NCI-H2081 (cell line): ENCODE measurements at regions not wholly inside any gene's neighbourhood (a gene's known extent, or its start where the extent isn't known, plus 50 kb on each side); places are given as distances from the start of the nearest gene placed in this dataset.
"Not testable (repeated sequence)": the region's sequence is repeated elsewhere in the genome, so short reads cannot be mapped to it uniquely, and the experiment has no call there.

Experiments
- DNase-seq, 2 experiments: peaks; one replicate each; lab custom pipeline; 2025; lab: John Stamatoyannopoulos, UW

DNA sequence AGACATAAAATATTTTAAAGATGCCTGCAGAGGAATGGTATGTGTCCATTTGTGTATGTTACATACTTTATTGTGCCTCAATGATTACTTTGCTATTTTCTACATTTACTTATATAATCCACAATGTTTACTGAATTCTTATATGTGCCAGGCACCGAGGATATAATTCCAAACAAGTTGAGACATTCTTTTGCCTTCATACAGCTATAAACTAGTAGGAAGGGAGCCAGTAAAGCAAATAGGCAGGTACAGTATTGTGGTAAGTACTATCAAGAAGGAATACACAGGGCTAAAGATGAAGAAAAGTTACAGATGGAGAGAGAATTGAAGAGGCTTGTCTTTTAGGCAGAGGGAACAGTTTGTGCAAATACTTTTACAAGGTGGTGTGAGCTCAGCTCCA lies 131.6 kb downstream of the DISP1 start:
- DNase-seq, result no peak

DNA sequence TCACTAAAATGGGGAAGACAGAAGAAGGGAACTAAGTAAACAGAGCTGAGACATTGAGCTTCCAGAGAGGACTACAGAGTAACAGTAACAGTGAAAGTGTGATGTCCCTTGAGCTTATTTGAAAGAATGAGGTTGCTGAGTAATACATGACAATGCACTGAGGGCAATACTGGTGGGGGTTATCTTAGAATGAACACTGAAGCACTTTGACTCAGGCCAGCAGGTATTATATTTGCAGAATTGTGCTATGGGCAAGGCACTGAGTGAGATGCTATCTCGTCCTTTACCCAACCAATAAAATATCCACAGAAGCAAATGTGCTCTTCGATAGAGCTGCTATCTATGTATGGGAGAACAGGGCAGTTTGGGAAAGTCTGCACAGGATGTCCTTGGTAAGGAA lies 133.2 kb downstream of the DISP1 start:
- no peak for DNase-seq

GRCh38 chr1:222950892-222951291 lies 136.1 kb downstream of the DISP1 start:
- peak; percentile 88 to 93 for DNase-seq

DNA sequence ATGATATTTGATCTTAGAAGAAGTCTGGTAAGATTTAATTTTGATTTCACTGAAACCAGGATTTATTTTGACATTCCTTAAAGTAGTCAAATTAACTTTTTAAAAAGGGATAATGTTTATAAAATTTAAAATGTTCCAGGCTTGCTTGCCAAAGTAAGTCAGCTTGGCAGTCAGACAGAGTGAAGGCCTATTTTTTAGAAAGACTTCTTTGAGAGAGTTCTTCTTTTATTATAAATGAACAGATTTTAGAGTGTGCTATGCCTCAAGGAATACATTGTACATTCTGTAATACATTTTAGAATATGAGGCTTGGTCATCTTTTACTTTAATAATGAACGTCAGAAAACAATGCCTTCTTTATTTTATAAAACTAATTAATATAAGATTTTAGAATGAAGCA lies 138.7 kb downstream of the DISP1 start:
- no peak for DNase-seq

- DNase-seq, result no peak
These were observed 141.1 kb downstream of the DISP1 start for GRCh38 chr1:222955964-222956363.

GRCh38 chr1:222956601-222957000 lies 141.8 kb downstream of the DISP1 start:
- DNase-seq, result no peak

DNA sequence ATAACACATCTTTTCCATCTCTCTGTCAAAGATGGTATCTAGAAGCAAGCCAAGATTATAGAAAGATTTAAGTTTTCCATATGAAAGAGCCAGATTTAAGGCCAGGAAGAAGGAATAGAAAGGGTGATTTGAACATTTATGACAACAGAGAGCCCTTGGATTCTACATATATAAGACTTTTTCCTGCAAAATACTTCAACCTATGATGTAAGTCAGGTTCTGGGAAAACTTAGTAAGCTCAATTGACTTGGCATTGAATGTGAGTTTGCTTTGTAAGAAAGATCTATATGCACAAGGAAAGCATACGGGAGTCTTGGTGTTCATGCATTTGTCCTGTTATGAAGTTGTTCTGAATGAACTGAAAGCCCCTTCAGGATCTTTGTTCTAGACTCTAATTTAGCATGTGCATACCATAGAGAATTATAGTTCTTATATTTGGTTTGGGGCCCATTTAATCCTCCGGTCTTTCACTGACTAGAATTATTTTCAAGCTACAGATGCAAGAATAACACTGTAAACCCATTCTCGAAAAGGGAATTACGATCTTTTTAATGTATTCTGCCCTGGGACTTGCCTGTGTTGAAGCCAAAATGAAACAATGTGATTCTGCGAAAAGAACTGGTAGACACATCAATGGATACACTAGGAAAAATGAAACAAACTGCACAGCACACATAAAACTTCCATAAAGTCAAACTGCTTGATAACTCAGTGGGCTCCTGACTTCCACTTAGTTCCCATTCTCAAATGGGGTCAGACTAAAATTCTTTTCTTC lies 152.8 kb downstream of the DISP1 start:
- DNase-seq, result no peak

- peak; percentile 25 to 63 for DNase-seq
These were observed 155.2 kb downstream of the DISP1 start for GRCh38 chr1:222970040-222970439.

DNA sequence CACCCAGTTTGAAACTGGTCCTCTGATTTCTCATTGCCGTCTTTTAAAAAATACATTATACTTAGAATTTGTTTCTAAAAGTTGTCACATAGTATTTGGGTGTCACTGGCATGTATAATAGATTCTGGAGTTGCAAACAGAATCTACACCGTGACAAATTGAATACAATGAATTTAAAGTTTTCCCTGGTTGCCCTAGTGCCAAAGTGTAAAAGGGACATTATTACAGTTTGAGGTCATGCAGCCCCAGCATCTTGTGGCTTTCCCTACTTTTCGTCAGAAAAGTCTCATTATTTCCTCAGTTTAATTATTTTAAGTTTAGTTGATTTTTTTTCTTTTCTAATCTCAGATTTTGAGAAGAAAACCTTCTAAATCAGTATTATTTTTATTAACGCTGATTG lies 155.9 kb downstream of the DISP1 start:
- no peak for DNase-seq

- no peak for DNase-seq
These were observed 156.3 kb downstream of the DISP1 start for GRCh38 chr1:222971146-222971545.

- DNase-seq, result no peak
These were observed 158.7 kb downstream of the DISP1 start for GRCh38 chr1:222973561-222973960.

- DNase-seq, result no peak
These were observed 159.7 kb downstream of the DISP1 start for GRCh38 chr1:222974496-222974895.

- no peak for DNase-seq
These were observed 160.8 kb downstream of the DISP1 start for GRCh38 chr1:222975472-222976122.

- DNase-seq, result no peak
These were observed 161.6 kb downstream of the DISP1 start for GRCh38 chr1:222976453-222976852.

DNA sequence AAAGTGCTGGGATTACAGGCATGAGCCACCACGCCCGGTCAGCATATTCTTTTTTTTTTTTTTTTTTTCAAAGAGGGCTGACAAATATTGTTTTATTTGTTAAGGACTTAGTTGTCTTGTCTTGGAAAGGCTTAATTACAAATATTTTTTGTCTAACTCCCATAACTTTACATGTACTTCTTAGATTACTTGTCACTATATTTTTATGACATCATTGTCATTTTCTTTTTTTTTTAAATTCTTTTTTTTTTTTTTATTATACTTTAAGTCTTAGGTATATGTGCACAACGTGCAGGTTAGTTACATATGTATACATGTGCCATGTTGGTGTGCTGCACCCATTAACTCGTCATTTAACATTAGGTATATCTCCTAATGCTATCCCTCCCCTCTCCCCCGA lies 162.5 kb downstream of the DISP1 start:
- DNase-seq, result not testable (repeated sequence)

DNA sequence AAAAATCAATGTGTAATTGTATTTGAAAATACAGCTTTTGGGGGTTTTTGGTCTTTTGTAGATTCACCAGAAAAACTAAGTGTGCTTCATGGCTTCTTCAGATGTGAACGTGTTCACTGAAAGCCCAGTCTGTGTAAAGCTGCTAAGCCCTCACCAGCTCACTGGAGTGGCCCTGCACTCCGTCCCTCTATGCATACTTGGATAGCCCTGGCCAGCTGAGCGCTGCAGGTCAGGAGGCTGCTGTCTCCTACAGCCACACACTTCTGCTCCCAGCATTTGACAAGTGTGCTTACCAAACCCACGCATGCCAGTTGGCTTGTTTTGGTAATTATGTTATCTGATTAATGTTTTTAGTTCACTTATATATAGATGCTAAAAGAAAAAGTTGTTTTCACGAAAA lies 163.5 kb downstream of the TLR5 start:
- no peak for DNase-seq

- DNase-seq, result no peak
These were observed 155.4 kb downstream of the TLR5 start for GRCh38 chr1:222987674-222988076.

GRCh38 chr1:222989443-222989842 lies 153.6 kb downstream of the TLR5 start:
- no peak for DNase-seq

DNA sequence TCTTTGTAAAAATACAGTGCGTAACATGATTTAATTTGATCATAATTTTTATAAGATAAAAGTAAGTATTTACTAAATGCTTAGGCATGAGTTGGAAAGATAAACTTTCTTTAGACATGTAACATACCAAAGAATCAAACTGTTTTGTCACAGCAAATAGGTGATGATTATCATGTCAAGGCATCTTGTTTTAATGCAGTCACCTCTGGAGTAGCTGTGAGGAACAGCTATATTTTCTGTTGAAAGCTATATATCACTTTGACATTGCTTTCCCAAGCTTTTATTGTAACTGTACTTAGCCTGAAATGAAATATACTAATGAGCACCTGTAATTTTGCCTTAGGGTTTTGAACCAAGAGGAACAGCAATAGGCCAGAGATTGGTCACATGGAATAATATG lies 151.9 kb downstream of the TLR5 start:
- DNase-seq, result peak in 1 of 2 experiments; percentile 21

- no peak for DNase-seq
These were observed 151.1 kb downstream of the TLR5 start for GRCh38 chr1:222991908-222992307.

- no peak for DNase-seq
These were observed 148.4 kb downstream of the TLR5 start for GRCh38 chr1:222994511-222995235.

GRCh38 chr1:222995236-222995580 lies 147.8 kb downstream of the TLR5 start:
- DNase-seq, result no peak
